GM18505 (cell line): ENCODE measurements at regions not wholly inside any gene's neighbourhood (a gene's known extent, or its start where the extent isn't known, plus 50 kb on each side); places are given as distances from the start of the nearest gene placed in this dataset.

ENCODE experiments used
- ATAC-seq: cut with Tn5 transposase; IDR thresholded peaks from one replicate; pipeline ENCODE4 v1.9.1; 2021; ENCODE audit not compliant: unreplicated experiment
- POLR2A ChIP-seq: IDR thresholded peaks from 4 replicates; pipeline ENCODE4 v1.6.1; 2011; ENCODE audit warnings: borderline replicate concordance; ENCODE audit not compliant: insufficient read depth, insufficient read length; ENCODE audit errors: extremely low read depth

- no peak for ATAC-seq
- TF ChIP-seq POLR2A = no peak
These were observed 92.1 kb upstream of the DAP start for GRCh38 chr5:10853154-10853553.

DNA sequence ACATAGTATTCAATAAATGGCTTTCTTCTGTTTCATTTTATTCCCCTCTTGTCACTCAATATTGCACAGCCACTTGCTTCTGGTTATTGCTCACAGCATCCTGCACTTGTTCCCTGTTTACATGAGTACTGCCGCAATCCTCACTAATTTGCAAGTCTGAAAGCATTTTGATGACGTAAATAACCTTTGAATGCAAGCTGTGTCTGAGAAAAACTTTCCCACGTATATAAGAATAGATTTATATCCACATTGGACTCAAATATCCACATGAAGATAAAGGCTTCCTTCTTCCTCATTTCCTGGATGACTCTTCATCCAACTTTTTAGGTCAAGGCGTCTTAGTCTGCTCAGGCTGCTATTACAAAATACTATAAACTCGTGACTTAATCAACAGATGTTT lies 88.2 kb upstream of the DAP start:
- TF ChIP-seq POLR2A = no peak
- ATAC-seq = no peak

DNA sequence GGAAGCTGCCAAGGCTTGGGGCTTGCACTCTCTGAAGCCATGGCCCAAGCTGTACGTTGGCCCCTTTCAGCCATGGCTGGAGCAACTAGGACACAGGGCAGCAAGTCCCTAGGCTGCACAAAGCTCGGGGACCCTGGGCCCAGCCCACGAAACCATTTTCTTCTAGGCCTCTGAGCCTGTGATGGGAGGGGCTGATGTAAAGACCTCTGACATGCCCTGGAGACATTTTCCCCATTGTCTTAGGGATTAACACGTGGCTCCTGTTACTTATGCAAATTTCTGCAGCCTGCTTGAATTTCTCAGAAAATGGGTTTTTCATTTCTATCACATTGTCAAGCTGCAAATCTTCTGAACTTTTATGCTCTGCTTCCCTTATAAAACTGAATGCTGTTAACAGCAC lies 83.0 kb upstream of the DAP start:
- ATAC-seq = no peak
- TF ChIP-seq POLR2A = no peak

- no peak for TF ChIP-seq POLR2A
- no peak for ATAC-seq
These were observed 81.8 kb upstream of the DAP start for GRCh38 chr5:10842823-10843222.

- no peak for TF ChIP-seq POLR2A
- no peak for ATAC-seq
These were observed 79.0 kb upstream of the DAP start for GRCh38 chr5:10839916-10840599.

DNA sequence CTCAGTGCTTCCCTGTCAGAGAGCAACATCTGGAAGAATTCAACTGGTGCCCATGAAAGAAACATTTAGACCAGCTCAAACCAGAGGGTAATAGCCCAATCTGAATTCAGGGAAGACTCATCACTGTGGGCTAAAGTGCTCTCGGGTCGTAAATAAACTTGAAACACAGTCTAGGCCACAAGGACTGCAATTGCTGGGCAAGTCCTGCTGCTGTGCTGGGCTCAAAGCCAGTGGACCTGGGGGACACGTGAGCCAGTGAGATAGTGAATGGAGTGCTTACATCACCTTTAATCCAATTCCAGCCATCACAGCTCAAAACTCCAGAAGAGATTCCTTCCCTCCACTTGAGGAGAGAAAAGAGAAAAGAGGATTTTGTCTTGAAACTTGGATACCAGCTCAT lies 78.1 kb upstream of the DAP start:
- ATAC-seq = no peak
- TF ChIP-seq POLR2A = no peak

DNA sequence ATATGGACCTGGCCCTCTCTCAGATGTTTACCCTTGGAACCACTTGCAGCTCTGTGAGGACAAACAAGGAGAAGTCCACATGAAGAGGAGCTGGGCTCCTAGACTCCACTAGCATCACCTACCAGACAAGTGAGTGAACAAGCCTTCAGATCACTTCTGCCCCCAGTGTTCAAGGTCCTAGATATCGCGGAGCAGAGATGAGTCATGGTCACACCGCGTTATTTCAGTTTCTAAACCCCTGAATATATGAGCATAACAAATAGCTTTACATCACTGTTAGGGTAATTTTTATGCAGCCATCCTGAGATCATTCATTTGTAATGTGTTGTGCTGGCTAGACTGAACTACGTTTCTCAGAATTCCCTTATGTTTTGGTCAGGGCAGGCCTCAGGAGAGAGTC lies 77.0 kb upstream of the DAP start:
- TF ChIP-seq POLR2A = no peak
- ATAC-seq = no peak

GRCh38 chr5:10836986-10837385 lies 76.0 kb upstream of the DAP start:
- no peak for ATAC-seq

DNA sequence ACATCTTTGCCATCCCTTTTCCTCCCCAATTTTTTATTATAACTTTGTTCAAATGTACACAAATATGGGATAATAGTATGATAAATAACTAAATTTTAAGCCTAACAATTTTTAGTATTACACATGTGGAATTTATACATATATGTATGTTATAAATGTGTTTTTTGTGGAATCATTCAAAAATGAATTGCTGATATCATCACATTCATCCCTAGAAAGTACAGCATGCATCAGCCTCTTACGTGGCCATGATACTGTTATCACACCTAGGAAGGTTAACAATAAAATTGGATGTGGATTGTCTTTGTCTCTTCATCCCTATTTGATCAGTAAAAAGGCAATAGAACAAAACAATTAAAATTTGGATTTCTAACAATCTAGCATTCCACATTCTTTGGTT lies 73.7 kb upstream of the DAP start:
- ATAC-seq = no peak
- no peak for TF ChIP-seq POLR2A

More at GRCh38 chr5:10836986-10837385, 76.0 kb upstream of the DAP start:
- no peak for TF ChIP-seq POLR2A

GRCh38 chr5:10832987-10833386 lies 72.0 kb upstream of the DAP start:
- TF ChIP-seq POLR2A = no peak
- no peak for ATAC-seq

DNA sequence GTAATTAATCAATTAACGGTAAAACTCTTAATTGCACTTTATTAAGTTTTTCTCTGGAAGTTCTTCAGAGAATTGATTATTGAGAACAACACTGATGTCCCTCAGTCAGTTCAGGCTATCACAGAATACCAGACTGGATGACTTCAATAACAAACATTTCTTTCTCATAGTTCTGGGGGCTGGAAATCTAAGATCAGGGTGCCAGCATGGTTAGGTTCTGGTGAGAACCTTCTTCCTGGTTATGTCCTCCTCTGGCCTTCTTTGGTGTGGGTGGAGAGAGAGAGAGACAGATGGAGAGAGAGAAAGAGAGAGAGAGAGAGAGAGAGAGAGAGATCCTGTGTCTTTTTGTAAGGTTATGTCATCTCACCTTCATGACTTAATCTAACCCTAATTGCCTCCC lies 71.4 kb upstream of the DAP start:
- no peak for ATAC-seq
- no peak for TF ChIP-seq POLR2A

- ATAC-seq = no peak
These were observed 70.4 kb upstream of the DAP start for GRCh38 chr5:10831419-10831818.

DNA sequence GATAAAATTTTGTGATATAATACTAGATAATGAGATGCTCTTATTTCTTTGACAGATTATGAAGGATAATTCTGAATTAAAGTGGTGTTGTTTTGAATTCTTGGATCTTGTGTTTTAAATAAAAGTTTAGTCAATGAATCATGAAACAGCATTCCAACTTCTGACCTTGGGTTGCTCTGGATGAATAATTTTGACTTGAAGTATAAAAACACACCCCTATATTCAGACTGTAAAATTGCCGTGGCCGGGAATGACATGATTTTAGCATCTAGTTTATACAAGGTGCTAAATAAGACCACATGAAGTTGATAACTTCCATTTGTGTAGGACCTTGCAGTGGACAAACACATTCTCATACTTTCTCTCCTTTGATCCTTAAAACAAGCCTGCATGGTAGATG lies 67.2 kb upstream of the DAP start:
- no peak for TF ChIP-seq POLR2A
- ATAC-seq = no peak

More at GRCh38 chr5:10831419-10831818, 70.4 kb upstream of the DAP start:
- TF ChIP-seq POLR2A = no peak

DNA sequence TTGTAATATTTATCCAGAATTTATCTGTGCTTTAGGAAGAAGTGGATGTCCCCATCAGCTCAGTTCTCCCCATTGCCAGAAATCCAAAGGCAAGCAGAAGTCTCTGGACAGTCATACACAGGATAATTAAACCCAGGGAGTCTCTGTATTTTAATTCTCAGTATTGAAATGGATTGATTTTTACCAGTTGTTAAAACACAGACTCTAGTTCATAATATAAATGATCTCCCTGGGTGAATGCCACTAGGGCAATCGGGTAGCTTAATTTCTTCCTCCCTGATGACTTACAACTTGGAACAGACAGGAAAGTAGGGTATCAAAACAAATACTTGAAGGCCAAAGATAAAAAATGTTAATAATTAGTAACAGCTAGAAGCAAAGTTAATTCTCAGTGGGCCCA lies 66.5 kb upstream of the DAP start:
- ATAC-seq = no peak
- no peak for TF ChIP-seq POLR2A

DNA sequence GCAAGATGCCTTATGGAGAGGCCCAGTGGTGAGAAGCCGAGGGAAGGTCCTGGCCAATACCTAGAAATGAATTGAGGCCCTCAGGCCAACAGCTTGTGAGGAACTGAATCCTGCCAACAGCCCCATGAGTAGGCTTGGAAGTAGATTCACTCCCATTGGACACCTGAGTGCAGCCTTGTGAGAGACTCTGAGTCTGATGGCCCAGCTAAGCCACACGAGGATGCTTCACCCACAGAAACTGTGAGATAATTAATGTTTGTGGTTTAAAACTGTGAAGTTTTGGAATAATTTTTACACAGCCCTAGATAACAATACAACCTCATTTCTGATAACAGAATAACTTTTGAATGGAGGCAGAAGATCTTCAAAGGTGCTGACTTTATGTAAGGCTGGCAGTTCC lies 65.9 kb upstream of the DAP start:
- no peak for ATAC-seq
- no peak for TF ChIP-seq POLR2A

DNA sequence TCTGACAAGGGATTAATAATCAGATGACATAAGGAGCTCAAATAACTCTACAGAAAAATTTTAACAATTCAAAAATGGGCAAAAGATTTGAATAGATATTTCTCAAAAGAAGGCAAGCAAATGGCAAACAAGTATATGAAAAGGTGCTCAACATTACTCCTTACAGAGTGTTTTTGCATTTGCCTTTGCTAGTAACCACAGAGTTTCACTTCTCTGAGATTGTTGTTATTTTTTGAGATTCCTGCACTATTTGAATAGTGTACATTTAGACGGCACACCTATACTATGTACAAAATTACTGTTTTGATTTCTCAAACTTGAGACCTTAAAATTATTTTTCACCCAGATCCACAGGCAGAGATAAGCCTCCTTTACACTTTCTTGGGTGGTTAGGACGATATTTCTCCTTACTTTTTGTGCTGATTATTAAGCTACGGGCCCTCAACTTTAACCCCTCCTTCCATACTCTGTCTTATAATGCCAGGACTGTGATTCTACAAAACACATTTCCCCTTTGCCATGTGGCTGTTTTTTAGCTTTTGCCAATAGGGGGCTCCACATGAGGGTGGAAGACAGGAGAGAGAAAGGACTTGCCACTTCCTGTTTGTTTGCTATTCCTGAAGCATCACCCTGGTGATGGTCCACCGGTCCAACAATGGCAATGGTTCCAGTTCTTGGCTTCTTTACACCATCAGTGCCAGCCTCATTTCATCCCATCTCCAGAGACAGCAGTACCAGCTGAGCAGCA lies 65.0 kb upstream of the DAP start:
- peak; percentile 90 for ATAC-seq
- TF ChIP-seq POLR2A = no peak
